ENCODE measurements at regions not wholly inside any gene's neighbourhood (a gene's known extent, or its start where the extent isn't known, plus 50 kb on each side); places are given as distances from the start of the nearest gene placed in this dataset.
"Not testable (repeated sequence)": the region's sequence is repeated elsewhere in the genome, so short reads cannot be mapped to it uniquely, and the experiment has no call there.

DNA sequence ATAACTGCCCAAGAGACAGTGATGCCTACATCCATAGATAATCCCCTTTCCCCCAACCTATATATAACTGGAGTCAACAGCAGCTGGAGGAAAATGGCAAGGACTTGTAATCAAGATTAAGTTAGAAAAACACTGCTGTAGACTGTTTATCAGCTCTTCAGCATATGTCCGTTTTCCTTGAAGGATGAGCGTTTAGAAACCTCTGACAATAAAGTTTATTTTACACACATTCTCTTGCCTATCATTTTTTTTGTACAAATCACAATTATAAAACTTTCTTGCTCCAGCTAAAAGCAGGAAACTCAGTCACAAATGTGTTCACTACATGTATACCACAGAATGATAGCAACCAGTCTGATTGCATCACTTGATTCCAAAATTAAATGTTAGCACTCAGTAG, 50.8 kb downstream of the PPIAL4G start:
- H3K4me2 ChIP-seq; H3K79me2 ChIP-seq; H3K9me3 ChIP-seq (ENCODE audit: low read depth); H3K27ac ChIP-seq; H3K27me3 ChIP-seq; H3K4me3 ChIP-seq; H4K20me1 ChIP-seq (ENCODE audit: insufficient read depth, poor library complexity, severe bottlenecking); H3K36me3 ChIP-seq (replicated peaks; ENCODE audit: insufficient read depth, low read depth); H2AFZ ChIP-seq; DNase-seq (ENCODE audit: low spot score); H3K4me1 ChIP-seq (ENCODE audit: insufficient read depth); H3K9me2 ChIP-seq (replicated peaks; ENCODE audit: insufficient read depth): not testable (repeated sequence)
- WGBS (ENCODE audit: low lambda C conversion rate, missing lambda C conversion rate): 89% methylated on average over 2 of the region's 2 CpGs

GRCh38 chr1:148429856-148430255, 53.2 kb downstream of the PPIAL4G start:
- H3K27me3 ChIP-seq; H3K79me2 ChIP-seq; H2AFZ ChIP-seq; H4K20me1 ChIP-seq (ENCODE audit: insufficient read depth, poor library complexity, severe bottlenecking); H3K9me3 ChIP-seq (ENCODE audit: low read depth); H3K4me3 ChIP-seq; H3K9me2 ChIP-seq (replicated peaks; ENCODE audit: insufficient read depth); H3K36me3 ChIP-seq (replicated peaks; ENCODE audit: insufficient read depth, low read depth); H3K4me2 ChIP-seq: not testable (repeated sequence)
- Histone ChIP-seq H3K4me1 (ENCODE audit: insufficient read depth) (peaks cover 14% of the 10 kb centered on the region), H3K27ac (peak overlapping the region; percentile 59)
- DNase-seq (ENCODE audit: low spot score): peak; percentile 34

DNA sequence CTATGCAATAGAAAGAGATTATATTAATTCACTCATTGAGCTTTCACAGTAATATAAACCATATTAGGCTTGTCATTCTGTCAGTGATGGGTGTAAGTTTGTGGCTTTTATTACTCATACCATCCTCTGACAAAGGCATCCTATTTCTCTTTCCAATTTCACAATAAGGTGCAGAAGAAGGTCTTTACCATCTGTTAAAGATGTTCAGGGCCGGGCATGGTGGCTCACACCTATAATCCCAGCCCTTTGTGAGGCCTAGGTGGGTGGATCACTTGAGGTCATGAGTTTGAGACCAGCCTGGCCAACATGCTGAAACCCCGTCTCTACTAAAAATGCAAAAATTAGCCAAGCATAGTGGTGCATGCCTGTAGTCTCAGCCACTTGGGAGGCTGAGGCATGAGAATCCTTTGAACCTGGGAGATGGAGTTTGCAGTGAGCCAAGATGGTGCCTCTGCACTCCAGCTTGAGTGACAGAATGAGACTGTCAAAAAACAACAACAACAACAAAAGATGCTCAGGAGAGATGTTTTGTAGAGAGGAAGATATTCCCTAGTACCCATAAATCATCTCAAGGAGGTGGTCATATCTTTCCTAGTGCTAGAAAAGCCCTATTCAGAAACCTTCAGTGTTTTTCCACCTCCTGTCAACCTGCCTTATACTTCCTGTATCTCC, 56.0 kb downstream of the PPIAL4G start:
- not testable (repeated sequence) for H3K9me3 ChIP-seq (ENCODE audit: low read depth); H3K27ac ChIP-seq; H3K9me2 ChIP-seq (replicated peaks; ENCODE audit: insufficient read depth); H4K20me1 ChIP-seq (ENCODE audit: insufficient read depth, poor library complexity, severe bottlenecking); H3K36me3 ChIP-seq (replicated peaks; ENCODE audit: insufficient read depth, low read depth); H3K27me3 ChIP-seq; H3K4me3 ChIP-seq; H3K4me2 ChIP-seq; H2AFZ ChIP-seq; H3K79me2 ChIP-seq; DNase-seq (ENCODE audit: low spot score)
- H3K4me1 ChIP-seq (ENCODE audit: insufficient read depth): peaks cover 31% of the 10 kb centered on the region
- WGBS (ENCODE audit: low lambda C conversion rate, missing lambda C conversion rate): 97% methylated on average over 2 of the region's 2 CpGs

GRCh38 chr1:148426385-148426784, 56.7 kb downstream of the PPIAL4G start:
- H2AFZ ChIP-seq; H3K27me3 ChIP-seq; H3K9me2 ChIP-seq (replicated peaks; ENCODE audit: insufficient read depth); H3K79me2 ChIP-seq; H3K9me3 ChIP-seq (ENCODE audit: low read depth); H3K4me3 ChIP-seq; H3K4me2 ChIP-seq; DNase-seq (ENCODE audit: low spot score); H4K20me1 ChIP-seq (ENCODE audit: insufficient read depth, poor library complexity, severe bottlenecking); H3K36me3 ChIP-seq (replicated peaks; ENCODE audit: insufficient read depth, low read depth): not testable (repeated sequence)
- H3K4me1 ChIP-seq (ENCODE audit: insufficient read depth): peaks cover 31% of the 10 kb centered on the region
- WGBS (ENCODE audit: low lambda C conversion rate, missing lambda C conversion rate): 86% methylated on average over 2 of the region's 2 CpGs
- peak overlapping the region; percentile 60 for H3K27ac ChIP-seq

DNA sequence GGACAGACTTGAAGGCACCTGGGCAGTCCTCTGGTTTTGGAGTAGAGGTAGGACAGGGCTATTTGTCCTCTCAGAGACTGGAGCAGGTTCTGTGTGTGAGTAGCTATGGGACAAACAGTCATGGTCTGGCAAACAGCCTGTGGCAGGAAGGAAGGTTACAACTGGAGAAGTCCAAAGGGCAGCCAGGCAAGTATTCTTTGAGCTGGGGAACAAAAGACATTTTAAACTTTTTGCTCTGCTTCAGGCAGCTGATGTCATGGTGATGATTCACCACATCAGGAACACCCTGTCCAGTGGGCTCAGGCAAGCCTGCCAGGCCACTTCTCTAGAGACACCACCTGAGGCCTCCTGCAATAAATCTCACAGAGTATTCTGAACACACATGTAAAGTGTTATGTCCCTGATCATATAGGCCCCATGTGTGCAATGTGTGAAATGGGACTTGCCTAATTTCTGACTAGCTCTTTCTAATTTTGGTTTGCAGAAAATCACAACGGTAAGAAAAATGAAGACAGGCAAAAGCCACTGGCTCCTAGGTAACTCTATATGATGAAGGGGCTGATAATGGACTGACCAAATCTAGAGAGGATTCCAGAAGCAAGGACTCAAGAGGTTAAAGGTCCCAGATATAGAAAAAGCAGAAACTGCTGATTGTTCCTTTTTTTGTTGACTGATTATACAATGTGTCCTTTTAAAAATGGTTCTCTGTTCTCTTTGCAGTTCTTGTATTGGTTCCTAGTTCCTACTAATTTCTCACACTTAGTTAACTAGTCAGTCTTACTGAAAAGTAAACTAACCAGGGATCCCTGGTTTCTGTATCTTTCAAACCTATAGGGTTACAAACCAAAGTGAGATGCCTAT, 58.7 kb downstream of the PPIAL4G start:
- whole genome bisulfite sequencing (ENCODE audit: low lambda C conversion rate, missing lambda C conversion rate): 78% methylated on average over 1 of the region's 1 CpG
- DNase-seq (ENCODE audit: low spot score): peak; percentile 70

GRCh38 chr1:148422921-148423320, 60.2 kb downstream of the PPIAL4G start:
- not testable (repeated sequence) for H2AFZ ChIP-seq; H3K9me2 ChIP-seq (replicated peaks; ENCODE audit: insufficient read depth); H4K20me1 ChIP-seq (ENCODE audit: insufficient read depth, poor library complexity, severe bottlenecking); H3K4me2 ChIP-seq; H3K9me3 ChIP-seq (ENCODE audit: low read depth); DNase-seq (ENCODE audit: low spot score); H3K4me3 ChIP-seq; H3K27me3 ChIP-seq; H3K36me3 ChIP-seq (replicated peaks; ENCODE audit: insufficient read depth, low read depth); H3K79me2 ChIP-seq
- 94% methylated on average over 4 of the region's 4 CpGs for WGBS (ENCODE audit: low lambda C conversion rate, missing lambda C conversion rate)
- Histone ChIP-seq H3K4me1 (ENCODE audit: insufficient read depth) (peaks cover 27% of the 10 kb centered on the region), H3K27ac (peak overlapping the region; percentile 82)

More for the DNA sequence above, 58.7 kb downstream of the PPIAL4G start:
- Histone ChIP-seq H3K4me2 (peak overlapping the region; percentile 60), H3K4me1 (ENCODE audit: insufficient read depth) (peaks cover 27% of the 10 kb centered on the region), H3K27ac (peak overlapping the region; percentile 89)
- not testable (repeated sequence) for H3K4me3 ChIP-seq; H3K9me3 ChIP-seq (ENCODE audit: low read depth); H3K36me3 ChIP-seq (replicated peaks; ENCODE audit: insufficient read depth, low read depth); H3K79me2 ChIP-seq; H3K9me2 ChIP-seq (replicated peaks; ENCODE audit: insufficient read depth); H3K27me3 ChIP-seq; H4K20me1 ChIP-seq (ENCODE audit: insufficient read depth, poor library complexity, severe bottlenecking); H2AFZ ChIP-seq

DNA sequence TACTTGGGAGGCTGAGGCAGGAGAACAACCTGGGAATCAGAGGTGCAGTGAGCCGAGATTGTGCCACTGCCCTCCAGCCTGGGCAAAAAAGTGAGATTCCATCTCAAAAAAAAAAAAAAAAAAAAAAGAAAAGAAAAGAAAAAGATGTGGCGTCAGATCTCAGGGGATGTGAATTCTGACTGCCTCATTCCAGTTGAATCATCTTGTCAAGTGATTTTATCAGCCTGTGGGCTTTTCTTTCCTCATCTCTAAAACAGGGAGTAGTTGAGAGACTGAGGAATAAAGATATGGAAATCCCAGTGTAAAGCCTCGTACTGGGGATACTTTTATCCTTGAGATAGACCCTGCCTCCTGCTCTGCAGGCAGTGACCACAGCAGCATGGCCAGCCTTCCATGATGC, 65.9 kb downstream of the PPIAL4G start:
- H3K27ac ChIP-seq; H3K27me3 ChIP-seq; DNase-seq (ENCODE audit: low spot score); H3K4me2 ChIP-seq; H2AFZ ChIP-seq; H3K36me3 ChIP-seq (replicated peaks; ENCODE audit: insufficient read depth, low read depth); H3K9me2 ChIP-seq (replicated peaks; ENCODE audit: insufficient read depth); H4K20me1 ChIP-seq (ENCODE audit: insufficient read depth, poor library complexity, severe bottlenecking); H3K9me3 ChIP-seq (ENCODE audit: low read depth); H3K4me3 ChIP-seq; H3K4me1 ChIP-seq (ENCODE audit: insufficient read depth); H3K79me2 ChIP-seq: not testable (repeated sequence)
- WGBS (ENCODE audit: low lambda C conversion rate, missing lambda C conversion rate): 83% methylated on average over 3 of the region's 3 CpGs

GRCh38 chr1:148413385-148413784, 69.7 kb downstream of the PPIAL4G start:
- WGBS (ENCODE audit: low lambda C conversion rate, missing lambda C conversion rate): 100% methylated on average over 2 of the region's 2 CpGs
- H3K36me3 ChIP-seq (replicated peaks; ENCODE audit: insufficient read depth, low read depth); H2AFZ ChIP-seq; H3K4me3 ChIP-seq; H3K79me2 ChIP-seq; H3K9me2 ChIP-seq (replicated peaks; ENCODE audit: insufficient read depth); H4K20me1 ChIP-seq (ENCODE audit: insufficient read depth, poor library complexity, severe bottlenecking); H3K4me2 ChIP-seq; DNase-seq (ENCODE audit: low spot score); H3K27me3 ChIP-seq; H3K27ac ChIP-seq; H3K9me3 ChIP-seq (ENCODE audit: low read depth); H3K4me1 ChIP-seq (ENCODE audit: insufficient read depth): not testable (repeated sequence)
